Osteoblast (primary cell): ENCODE measurements at regions not wholly inside any gene's neighbourhood (a gene's known extent, or its start where the extent isn't known, plus 50 kb on each side); places are given as distances from the start of the nearest gene placed in this dataset.

Experiments used
- DNase-seq: peaks from one replicate; pipeline ENCODE4 v3.0.0; 2011; ENCODE audit warnings: low spot score, mixed read lengths; ENCODE audit not compliant: insufficient read length; ENCODE audit errors: missing footprints
- H2AFZ ChIP-seq: 2 replicates; pipeline ENCODE4 v1.6.0; 2011; ENCODE audit warnings: mild to moderate bottlenecking, low read length
- H3K27ac ChIP-seq: 2 replicates; pipeline ENCODE4 v1.5.1; 2011; ENCODE audit warnings: mild to moderate bottlenecking, low read depth, low read length, moderate library complexity
- H3K27me3 ChIP-seq: 2 replicates; pipeline ENCODE4 v1.6.0; 2012; ENCODE audit warnings: mild to moderate bottlenecking, control low read depth, inconsistent platforms, low read length, moderate library complexity; ENCODE audit not compliant: insufficient read depth
- H3K36me3 ChIP-seq: 2 replicates; pipeline ENCODE4 v1.5.1; 2011; ENCODE audit warnings: mild to moderate bottlenecking, low read length, control low read depth, moderate library complexity; ENCODE audit not compliant: insufficient read depth
- H3K4me1 ChIP-seq: 2 replicates; pipeline ENCODE4 v1.5.1; 2011; ENCODE audit warnings: mild to moderate bottlenecking, low read length, control low read depth, moderate library complexity; ENCODE audit not compliant: insufficient read depth
- H3K4me2 ChIP-seq: 2 replicates; pipeline ENCODE4 v1.6.0; 2011; ENCODE audit warnings: mild to moderate bottlenecking, low read length; ENCODE audit not compliant: insufficient read depth
- H3K4me3 ChIP-seq: fragments of 200-600 bp; sonication (generic); 3 replicates; pipeline ENCODE4 v1.5.1; 2012; ENCODE audit warnings: mild to moderate bottlenecking, low read length, inconsistent platforms; ENCODE audit not compliant: insufficient read depth
- H3K79me2 ChIP-seq: 2 replicates; pipeline ENCODE4 v1.6.0; 2012; ENCODE audit warnings: mild to moderate bottlenecking, low read length, control low read depth, inconsistent platforms; ENCODE audit not compliant: insufficient read depth
- H3K9me3 ChIP-seq: 2 replicates; pipeline ENCODE4 v1.5.1; 2011; ENCODE audit warnings: low read depth, low read length, control low read depth
- H4K20me1 ChIP-seq: 2 replicates; pipeline ENCODE4 v1.6.0; 2012; ENCODE audit warnings: mild to moderate bottlenecking, low read length, control low read depth; ENCODE audit not compliant: insufficient read depth
- CTCF ChIP-seq: IDR thresholded peaks from 2 replicates; pipeline ENCODE4 v1.5.1; 2011; ENCODE audit warnings: mild to moderate bottlenecking, low read depth, low read length, moderate library complexity; ENCODE audit errors: extremely low read depth

GRCh38 chr5:156188016-156188415 is 138.9 kb upstream of the SGCD start:
- H3K79me2 ChIP-seq: no peaks in the 10 kb centered on the region
- no peaks in the 10 kb centered on the region for H3K9me3 ChIP-seq
- H3K4me3 ChIP-seq: no peak overlapping the region
- H3K4me1 ChIP-seq: peaks cover 21% of the 10 kb centered on the region
- no peak for DNase-seq
- peak overlapping the region; percentile 52 for H3K27ac ChIP-seq
- H3K27me3 ChIP-seq: no peaks in the 10 kb centered on the region
- TF ChIP-seq CTCF: no peak
- no peak overlapping the region for H3K4me2 ChIP-seq
- H3K36me3 ChIP-seq: no peaks in the 10 kb centered on the region
- peak overlapping the region; percentile 10 for H2AFZ ChIP-seq
- no peaks in the 10 kb centered on the region for H4K20me1 ChIP-seq

- no peak for TF ChIP-seq CTCF
- H3K4me2 ChIP-seq: no peak overlapping the region
- no peak overlapping the region for H3K4me3 ChIP-seq
- H3K79me2 ChIP-seq: no peaks in the 10 kb centered on the region
- no peak overlapping the region for H3K27ac ChIP-seq
- H3K9me3 ChIP-seq: no peaks in the 10 kb centered on the region
- no peak for DNase-seq
- no peaks in the 10 kb centered on the region for H3K36me3 ChIP-seq
- no peaks in the 10 kb centered on the region for H3K27me3 ChIP-seq
- H4K20me1 ChIP-seq: no peaks in the 10 kb centered on the region
- no peak overlapping the region for H2AFZ ChIP-seq
- peaks cover 21% of the 10 kb centered on the region for H3K4me1 ChIP-seq
These were observed 137.3 kb upstream of the SGCD start for GRCh38 chr5:156189628-156190027.

- Histone ChIP-seq H4K20me1 (no peaks in the 10 kb centered on the region), H3K36me3 (no peaks in the 10 kb centered on the region), H3K4me2 (no peak overlapping the region), H2AFZ (no peak overlapping the region), H3K4me1 (peaks cover 16% of the 10 kb centered on the region), H3K79me2 (no peaks in the 10 kb centered on the region), H3K27ac (no peak overlapping the region), H3K4me3 (no peak overlapping the region), H3K9me3 (no peaks in the 10 kb centered on the region), H3K27me3 (no peaks in the 10 kb centered on the region)
- TF ChIP-seq CTCF: no peak
- DNase-seq: no peak
These were observed 135.4 kb upstream of the SGCD start for GRCh38 chr5:156191547-156191946.

- H4K20me1 ChIP-seq: no peaks in the 10 kb centered on the region
- H3K4me1 ChIP-seq: peaks cover 7% of the 10 kb centered on the region
- H2AFZ ChIP-seq: no peak overlapping the region
- TF ChIP-seq CTCF: no peak
- no peaks in the 10 kb centered on the region for H3K79me2 ChIP-seq
- H3K27ac ChIP-seq: no peak overlapping the region
- no peak overlapping the region for H3K4me2 ChIP-seq
- H3K36me3 ChIP-seq: no peaks in the 10 kb centered on the region
- H3K9me3 ChIP-seq: no peaks in the 10 kb centered on the region
- no peak for DNase-seq
- H3K27me3 ChIP-seq: no peaks in the 10 kb centered on the region
- no peak overlapping the region for H3K4me3 ChIP-seq
These were observed 129.8 kb upstream of the SGCD start for GRCh38 chr5:156197042-156197635.
